HepG2 (cell line): ENCODE measurements at regions not wholly inside any gene's neighbourhood (a gene's known extent, or its start where the extent isn't known, plus 50 kb on each side); places are given as distances from the start of the nearest gene placed in this dataset.

ENCODE experiments used
- ATAC-seq: fragments of 200-7000 bp; cut with Tn5 transposase; 3 replicates; pipeline ENCODE4 v1.9.1; 2020; ENCODE audit warnings: mild to moderate bottlenecking, moderate library complexity
- BruUV-seq: library from RNA; stranded (reverse); fragments of 400-500 nt; replicated peaks from 2 replicates; lab custom pipeline; 2021; lab: Mats Ljungman, UMichigan
- CTCF ChIA-PET: fragments of 300-600 bp; formaldehyde crosslinking; extraction: SDS; loops from one replicate; lab custom pipeline; 2021; ENCODE audit warnings: low total read pairs, inconsistent platforms, low intra/inter-chr PET ratio; lab: Yijun Ruan, JAX
- POLR2A ChIA-PET: fragments of 350-600 bp; sonication (Branson Sonifier 250); formaldehyde crosslinking; loops from one replicate; lab custom pipeline; 2020; ENCODE audit warnings: antibody characterized with exemption, inconsistent platforms; lab: Yijun Ruan, JAX
- DNase-seq: peaks from one replicate; pipeline ENCODE4 v3.0.0-alpha.2; 2015; ENCODE audit warnings: low spot score
- FAIRE-seq: peaks from 3 replicates; lab custom pipeline; 2011; peaks lifted over from hg19 to GRCh38; lab: Jason Lieb, UNC
- H2AFZ ChIP-seq: one replicate; pipeline ENCODE4 v1.6.1; 2011; ENCODE audit warnings: low read length, inconsistent platforms
- H3K27ac ChIP-seq: fragments of 300-600 bp; 3 replicates; pipeline ENCODE4 v1.8.0; 2011; ENCODE audit warnings: mixed run types, mild to moderate bottlenecking, mixed read lengths, low read length, inconsistent platforms; ENCODE audit not compliant: insufficient read depth; ENCODE audit errors: extremely low read length
- H3K27me3 ChIP-seq, 2 experiments: fragments of 200-600 bp in 1 of 2; 2 replicates in 1 of 2; 3 replicates in 1 of 2; pipeline versions ENCODE4 v1.6.0 to v1.8.0; 2011; ENCODE audit warnings: low read length in 2 of 2, mild to moderate bottlenecking in 2 of 2, moderate library complexity in 2 of 2, inconsistent platforms in 1 of 2; ENCODE audit not compliant: insufficient read depth in 2 of 2, control insufficient read depth in 1 of 2
- H3K36me3 ChIP-seq, 2 experiments: fragments of 200-600 bp in 1 of 2; replicated peaks in 1 of 2; 2 replicates in 1 of 2; 3 replicates in 1 of 2; pipeline versions ENCODE4 v1.5.1 to v1.8.0; 2011; ENCODE audit warnings: low read length in 2 of 2, inconsistent platforms in 1 of 2; ENCODE audit not compliant: insufficient read depth in 2 of 2, control insufficient read depth in 1 of 2
- H3K4me1 ChIP-seq: 2 replicates; pipeline ENCODE4 v1.5.1; 2012; ENCODE audit warnings: low read length, inconsistent platforms; ENCODE audit not compliant: insufficient read depth
- H3K4me2 ChIP-seq: 2 replicates; pipeline ENCODE4 v1.6.0; 2011; ENCODE audit warnings: low read depth, low read length, inconsistent platforms
- H3K4me3 ChIP-seq, 3 experiments: fragments of 200-600 bp in 1 of 3; sonication (generic), shearing (Covaris generic) in 1 of 3; replicated peaks in 1 of 3; 2 replicates each; pipeline ENCODE4 v1.5.1; 2011 to 2016; ENCODE audit warnings: low read length in 3 of 3, inconsistent platforms in 2 of 3, low read depth in 2 of 3, mild to moderate bottlenecking in 2 of 3, control low read depth in 1 of 3, mixed read lengths in 1 of 3; ENCODE audit not compliant: insufficient read depth in 1 of 3
- H3K79me2 ChIP-seq: one replicate; pipeline ENCODE4 v1.6.1; 2011; ENCODE audit warnings: low read length, inconsistent platforms; ENCODE audit not compliant: insufficient read depth
- H3K9ac ChIP-seq: 2 replicates; pipeline ENCODE4 v1.6.0; 2011; ENCODE audit warnings: mild to moderate bottlenecking, low read depth, low read length, inconsistent platforms; ENCODE audit not compliant: insufficient read depth
- H3K9me3 ChIP-seq: 2 replicates; pipeline ENCODE4 v1.5.1; 2012; ENCODE audit warnings: mild to moderate bottlenecking, low read length
- H4K20me1 ChIP-seq: 2 replicates; pipeline ENCODE4 v1.6.0; 2011; ENCODE audit warnings: inconsistent platforms, mild to moderate bottlenecking, low read length, moderate library complexity; ENCODE audit not compliant: insufficient read depth
- ATF6 ChIP-seq: sonication (generic); formaldehyde crosslinking; conservative IDR thresholded peaks from 2 replicates; pipeline ENCODE4 v1.4.0; 2020; ENCODE audit warnings: missing genetic modification reagents
- FOXC1 ChIP-seq: sonication (generic); formaldehyde crosslinking; IDR thresholded peaks from 2 replicates; pipeline ENCODE4 v1.8.0; 2022; ENCODE audit warnings: mild to moderate bottlenecking, missing genetic modification reagents, borderline replicate concordance
- HIVEP1 ChIP-seq: sonication (generic); formaldehyde crosslinking; IDR thresholded peaks from 2 replicates; pipeline ENCODE4 v1.4.0; 2020; ENCODE audit warnings: mild to moderate bottlenecking, missing genetic modification reagents
- HNRNPUL1 ChIP-seq: fragments of 200-400 bp; formaldehyde crosslinking; IDR thresholded peaks from 2 replicates; pipeline ENCODE4 v1.6.1; 2017; ENCODE audit warnings: low read depth, mild to moderate bottlenecking, low read length, moderate library complexity
- KAT2B ChIP-seq: fragments of 150-350 bp; IDR thresholded peaks from 2 replicates; pipeline ENCODE4 v1.6.1; 2014; ENCODE audit warnings: low read depth, low read length, borderline replicate concordance
- KLF12 ChIP-seq: sonication (generic); formaldehyde crosslinking; IDR thresholded peaks from 2 replicates; pipeline ENCODE4 v1.4.0; 2020; ENCODE audit warnings: missing genetic modification reagents, borderline replicate concordance
- NKX3-1 ChIP-seq: sonication (generic); formaldehyde crosslinking; IDR thresholded peaks from 2 replicates; pipeline ENCODE4 v1.5.0; 2020; ENCODE audit warnings: missing genetic modification reagents
- SNAI1 ChIP-seq: sonication (generic); formaldehyde crosslinking; IDR thresholded peaks from 2 replicates; pipeline ENCODE4 v1.5.0; 2020; ENCODE audit warnings: mild to moderate bottlenecking, missing genetic modification reagents, borderline replicate concordance
- STAG1 ChIP-seq: sonication (generic); formaldehyde crosslinking; IDR thresholded peaks from 2 replicates; pipeline ENCODE4 v1.4.0; 2020; ENCODE audit warnings: missing genetic modification reagents
- TBP ChIP-seq: sonication (generic); formaldehyde crosslinking; IDR thresholded peaks from 2 replicates; pipeline ENCODE4 v1.5.0; 2020; ENCODE audit warnings: missing genetic modification reagents
- TCF7L2 ChIP-seq: IDR thresholded peaks from 2 replicates; pipeline ENCODE4 v1.6.1; 2011; ENCODE audit warnings: mild to moderate bottlenecking, low read depth, low read length, moderate library complexity
- U2AF2 ChIP-seq: fragments of 200-400 bp; formaldehyde crosslinking; IDR thresholded peaks from 2 replicates; pipeline ENCODE4 v1.6.1; 2017; ENCODE audit warnings: low read depth, mild to moderate bottlenecking, low read length
- ZBTB39 ChIP-seq: sonication (generic); formaldehyde crosslinking; IDR thresholded peaks from 2 replicates; pipeline ENCODE4 v1.5.0; 2020; ENCODE audit warnings: missing genetic modification reagents
- ZFP1 ChIP-seq: IDR thresholded peaks from 2 replicates; pipeline ENCODE4 v1.6.1; 2016
- ZKSCAN5 ChIP-seq: sonication (generic); formaldehyde crosslinking; IDR thresholded peaks from 2 replicates; pipeline ENCODE4 v1.5.1; 2020; ENCODE audit warnings: mild to moderate bottlenecking, missing genetic modification reagents
- ZNF138 ChIP-seq: sonication (generic); formaldehyde crosslinking; IDR thresholded peaks from 2 replicates; pipeline ENCODE4 v1.5.0; 2020; ENCODE audit warnings: mild to moderate bottlenecking, low read depth, missing genetic modification reagents
- ZNF337 ChIP-seq: sonication (generic); formaldehyde crosslinking; IDR thresholded peaks from 2 replicates; pipeline ENCODE4 v1.5.1; 2020; ENCODE audit warnings: missing genetic modification reagents, low read depth, mild to moderate bottlenecking, borderline replicate concordance
- WGBS: methylation state at CpG from one replicate; pipeline ENCODE4 v1.1.6; 2017; ENCODE audit warnings: low lambda C conversion rate; 5-methylcytosine and 5-hydroxymethylcytosine counted together
- in situ Hi-C: cut with HindIII; loops from 2 replicates; pipeline ENCODE4 v1.10.0; 2017; ENCODE audit warnings: low pct_unique_long_range_greater_than_20kb; ENCODE audit not compliant: extremely low pct_ligation_motif_present
- intact Hi-C: fragments of 100-400 bp; cut with micrococcal nuclease; formaldehyde crosslinking; loops from one replicate; pipeline ENCODE4 v1.10.0; 2022; ENCODE audit not compliant: unreplicated experiment

- WGBS, result 5% methylated on average over 2 of the region's 2 CpGs
- in situ Hi-C loops, result no loop called here
- intact Hi-C loops, result no loop called here
Measured at GRCh38 chr21:27796106-27796505, 829.2 kb upstream of the ADAMTS5 start.

GRCh38 chr21:27795418-27795817 lies 828.5 kb upstream of the ADAMTS5 start:
- no peak for ATAC-seq
- no peaks in the 10 kb centered on the region for H3K79me2 ChIP-seq
- H3K4me1 ChIP-seq, result no peaks in the 10 kb centered on the region
- DNase-seq, result no peak
- no peaks in the 10 kb centered on the region for H4K20me1 ChIP-seq
- no peak overlapping the region for H3K4me2 ChIP-seq
- H2AFZ ChIP-seq, result no peak overlapping the region
- intact Hi-C loops, result no loop called here
- ChIA-PET CTCF (no interaction called here), POLR2A (no interaction called here)
- no peak overlapping the region for H3K27ac ChIP-seq
- H3K36me3 ChIP-seq, result no peaks in the 10 kb centered on the region
- no peak overlapping the region for H3K4me3 ChIP-seq
- in situ Hi-C loops, result no loop called here
- no peak overlapping the region for H3K9ac ChIP-seq
- BruUV-seq, result no TSS peak
- no peak for FAIRE-seq
- no peaks in the 10 kb centered on the region for H3K27me3 ChIP-seq
- WGBS, result 1% methylated on average over 2 of the region's 2 CpGs
- TF ChIP-seq ZFP1 (CRISPR knock-in tag) (no peak), TBP (CRISPR knock-in tag) (no peak), SNAI1 (no peak), ATF6 (CRISPR knock-in tag) (no peak), HIVEP1 (CRISPR knock-in tag) (no peak), KLF12 (CRISPR knock-in tag) (no peak), TCF7L2 (no peak), ZNF337 (CRISPR knock-in tag) (no peak), KAT2B (no peak), ZNF138 (CRISPR knock-in tag) (no peak)
- TF ChIP-seq, all 625 proteins: peak for 0
- H3K9me3 ChIP-seq, result peaks cover 90% of the 10 kb centered on the region

More at GRCh38 chr21:27796106-27796505, 829.2 kb upstream of the ADAMTS5 start:
- no TSS peak for BruUV-seq
- Histone ChIP-seq H3K9me3 (peaks cover 91% of the 10 kb centered on the region), H3K4me3 (no peak overlapping the region), H2AFZ (no peak overlapping the region), H3K4me2 (no peak overlapping the region), H3K9ac (no peak overlapping the region), H3K36me3 (no peaks in the 10 kb centered on the region), H3K4me1 (no peaks in the 10 kb centered on the region), H3K27ac (no peak overlapping the region), H3K27me3 (no peaks in the 10 kb centered on the region), H3K79me2 (no peaks in the 10 kb centered on the region), H4K20me1 (no peaks in the 10 kb centered on the region)
- TF ChIP-seq ZKSCAN5, result no peak
- TF ChIP-seq HNRNPUL1, result no peak
- no peak for TF ChIP-seq NKX3-1 (CRISPR knock-in tag)
- no peak for TF ChIP-seq STAG1 (CRISPR knock-in tag)
- no peak for TF ChIP-seq FOXC1 (CRISPR knock-in tag)
- TF ChIP-seq ZBTB39, result no peak
- no peak for TF ChIP-seq U2AF2
- ChIA-PET CTCF (no interaction called here), POLR2A (no interaction called here)
- ATAC-seq (no peak), DNase-seq (no peak), FAIRE-seq (no peak)
